GM19238 (cell line): ENCODE measurements at regions not wholly inside any gene's neighbourhood (a gene's known extent, or its start where the extent isn't known, plus 50 kb on each side); places are given as distances from the start of the nearest gene placed in this dataset.
"Not testable (repeated sequence)": the region's sequence is repeated elsewhere in the genome, so short reads cannot be mapped to it uniquely, and the experiment has no call there.

Experiments used
- DNase-seq: peaks from one replicate; pipeline ENCODE4 v3.0.0; 2011; ENCODE audit warnings: low spot score; ENCODE audit not compliant: insufficient read length

DNA sequence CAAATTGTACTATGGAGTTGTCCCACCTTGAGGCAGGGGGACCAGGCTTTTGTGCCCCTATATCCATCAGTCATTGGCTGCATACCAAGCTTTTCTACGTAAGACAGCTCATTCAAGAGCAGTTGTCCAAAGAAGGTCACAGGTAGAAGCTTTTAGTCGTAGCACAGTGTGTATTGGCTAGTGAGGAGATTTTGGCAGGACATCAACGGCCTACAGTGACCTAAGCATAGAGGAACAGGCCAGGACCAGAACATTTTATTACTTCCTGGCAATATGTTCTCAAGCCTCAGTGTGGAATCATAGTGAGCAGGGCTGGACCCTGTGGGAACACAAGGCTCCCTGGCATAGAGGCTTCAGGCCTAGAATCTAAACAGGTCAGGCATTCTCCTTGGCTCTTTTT is 105.4 kb upstream of the ANKRD28 start:
- no peak for DNase-seq

- no peak for DNase-seq
Observed at GRCh38 chr3:15903759-15904720, 106.3 kb upstream of the ANKRD28 start.

- DNase-seq, result no peak
Observed at GRCh38 chr3:15905041-15905440, 107.3 kb upstream of the ANKRD28 start.

- DNase-seq, result not testable (repeated sequence)
Observed at GRCh38 chr3:15907403-15907802, 109.6 kb upstream of the ANKRD28 start.

GRCh38 chr3:15918988-15919387 is 121.2 kb upstream of the ANKRD28 start:
- DNase-seq, result no peak

- no peak for DNase-seq
Observed at GRCh38 chr3:15919971-15920370, 122.2 kb upstream of the ANKRD28 start.

DNA sequence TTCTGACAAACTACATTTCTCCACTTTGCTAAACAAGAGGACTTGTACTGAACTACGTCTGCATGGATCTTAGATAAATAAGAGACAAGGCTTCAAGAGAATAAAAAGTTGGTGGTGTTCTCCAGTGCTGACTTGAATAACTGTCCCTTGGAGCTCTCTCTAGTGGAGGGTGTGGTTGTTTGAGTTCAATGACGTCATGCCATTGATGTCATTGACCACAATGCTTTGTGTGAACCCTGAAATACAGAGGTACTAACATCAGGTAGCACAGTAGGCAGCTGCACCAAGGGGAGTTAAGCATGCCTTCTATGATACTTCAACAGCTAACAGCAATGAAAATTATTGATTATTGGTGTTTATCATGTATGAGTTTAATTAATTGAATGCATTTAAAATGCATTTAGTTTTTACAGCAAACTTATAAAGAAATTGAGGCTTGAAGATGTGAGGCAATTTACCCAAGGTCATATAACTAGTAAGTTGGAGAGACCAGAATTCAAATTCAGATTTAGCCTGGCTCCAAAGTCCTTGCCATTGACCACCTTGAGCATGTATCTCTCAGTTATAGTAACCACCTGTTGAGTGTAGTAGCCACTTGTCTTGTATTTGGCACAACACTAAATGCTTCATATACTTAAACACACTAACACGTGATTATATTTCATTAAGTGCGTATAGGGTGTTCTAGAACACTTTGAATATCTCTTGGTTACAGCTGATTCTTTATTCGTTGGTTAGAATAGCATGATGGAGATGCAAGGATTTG is 126.0 kb upstream of the ANKRD28 start:
- DNase-seq, result no peak

DNA sequence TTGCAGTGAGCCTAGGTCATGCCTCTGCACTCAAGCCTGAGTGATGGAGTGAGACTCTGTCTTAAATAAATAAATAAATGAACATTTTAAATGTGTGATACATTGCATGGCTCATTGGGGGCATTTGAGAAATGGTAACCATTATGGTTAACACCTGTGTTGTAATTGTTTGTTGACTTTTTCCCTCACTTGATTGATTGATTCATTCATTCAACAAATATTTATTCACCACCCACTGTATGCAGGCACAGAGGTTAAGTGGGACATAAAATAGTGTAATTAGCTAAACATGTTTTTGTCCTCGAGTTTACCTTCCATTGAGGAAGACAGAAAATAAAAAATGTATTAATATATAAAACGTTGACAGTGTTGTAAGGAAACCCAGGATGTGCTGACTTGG is 127.1 kb upstream of the ANKRD28 start:
- DNase-seq, result no peak

GRCh38 chr3:15926871-15927270 is 129.1 kb upstream of the ANKRD28 start:
- DNase-seq, result no peak

- no peak for DNase-seq
Observed at GRCh38 chr3:15927969-15928368, 130.2 kb upstream of the ANKRD28 start.

DNA sequence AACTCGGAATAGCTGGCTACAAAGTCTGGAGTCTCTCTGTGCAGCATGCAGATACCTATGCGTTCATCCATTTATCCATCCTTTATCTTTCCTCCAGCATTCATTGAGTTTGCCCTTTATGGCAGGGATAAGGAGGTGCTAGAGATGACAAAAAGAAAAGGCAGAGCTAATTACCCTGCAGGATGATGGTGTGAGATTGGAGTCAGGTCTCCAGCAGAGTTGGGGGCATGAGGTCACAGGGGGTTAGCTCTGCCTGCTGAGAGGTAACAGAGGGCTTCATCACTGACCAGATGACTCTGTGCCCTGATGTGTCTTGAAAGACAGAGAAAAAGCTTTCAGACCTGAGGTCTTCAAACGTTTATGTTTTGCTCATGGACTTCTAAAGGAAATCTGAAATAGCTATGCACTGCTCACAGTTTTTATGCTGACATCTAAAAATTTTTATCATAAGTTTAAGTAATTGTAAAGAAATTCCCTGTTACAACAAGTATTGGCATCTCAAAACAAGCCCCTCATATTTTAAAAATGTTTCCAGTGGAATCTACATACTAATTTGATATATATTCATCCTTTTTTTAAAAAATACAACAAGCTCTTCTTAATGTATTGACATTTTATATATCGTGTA is 132.3 kb upstream of the ANKRD28 start:
- DNase-seq, result no peak

- DNase-seq, result no peak
Observed at GRCh38 chr3:15932348-15933300, 134.8 kb upstream of the ANKRD28 start.

DNA sequence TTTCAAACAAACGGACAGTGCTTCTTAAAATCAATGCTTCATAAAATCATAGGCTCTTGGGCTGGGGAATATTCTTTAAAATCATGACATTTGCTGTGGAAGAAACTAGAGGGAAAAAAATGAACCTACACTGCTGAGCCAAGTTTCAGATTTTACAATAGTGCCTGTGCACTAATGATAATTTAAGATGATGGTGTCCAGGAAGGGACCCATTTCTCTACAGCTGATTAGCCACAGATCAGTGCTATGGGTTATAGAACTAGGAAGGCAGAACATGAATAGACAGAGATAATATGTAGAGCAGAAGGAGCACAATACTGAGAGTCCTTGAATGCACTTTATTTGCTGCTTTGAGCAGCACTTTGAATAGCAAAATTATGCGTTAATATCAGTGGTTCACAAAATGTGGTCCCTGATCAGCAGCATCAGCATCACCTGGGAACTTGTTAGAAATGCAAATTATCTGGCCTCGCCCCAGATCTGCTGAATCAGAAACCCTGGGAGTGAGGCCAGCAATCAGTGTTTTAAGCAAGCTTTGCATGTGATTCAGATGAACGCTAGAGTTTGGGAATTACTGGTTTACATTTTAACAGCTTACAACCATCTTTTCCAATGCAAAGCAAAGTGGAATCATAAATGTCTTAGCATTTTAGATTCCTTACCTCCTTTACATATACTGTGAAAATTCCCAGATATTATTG is 135.8 kb upstream of the ANKRD28 start:
- DNase-seq, result no peak

DNA sequence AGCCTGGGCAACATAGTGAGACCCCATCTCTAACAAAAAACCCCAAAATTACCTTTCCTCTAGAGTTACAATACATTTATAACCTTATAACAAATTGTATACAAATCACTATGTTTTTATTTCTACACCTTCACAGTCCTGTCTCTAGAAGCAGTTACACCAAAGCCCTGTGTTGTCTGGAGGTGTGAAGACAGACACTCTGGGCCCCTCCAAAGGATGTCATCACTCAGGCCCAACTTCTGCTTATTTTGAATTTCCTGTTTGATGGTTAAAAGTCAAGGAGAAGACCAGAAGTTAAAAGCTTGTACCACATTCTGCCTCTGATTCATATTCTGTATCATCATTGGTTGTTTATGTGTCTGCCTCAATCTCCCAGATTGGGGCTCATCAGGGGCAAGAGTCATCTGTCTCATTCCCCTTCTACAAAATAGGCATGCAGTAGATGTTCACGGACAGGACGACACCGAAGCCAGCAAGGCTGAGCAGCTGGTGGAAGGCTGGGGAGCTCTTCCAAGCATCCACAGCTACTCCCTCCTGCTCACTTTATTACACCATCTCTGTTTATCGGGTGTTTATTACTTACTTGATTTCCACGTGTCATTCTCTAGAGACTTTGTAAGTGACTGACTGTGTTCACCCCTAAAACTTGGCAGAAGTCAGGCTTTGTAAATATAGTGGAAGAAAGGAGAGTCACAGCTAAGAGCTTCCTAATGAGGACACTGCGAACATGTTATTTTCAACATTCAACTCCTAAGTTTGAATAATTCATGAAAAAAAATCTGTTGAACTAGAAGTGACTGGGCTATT is 136.8 kb upstream of the ANKRD28 start:
- no peak for DNase-seq

DNA sequence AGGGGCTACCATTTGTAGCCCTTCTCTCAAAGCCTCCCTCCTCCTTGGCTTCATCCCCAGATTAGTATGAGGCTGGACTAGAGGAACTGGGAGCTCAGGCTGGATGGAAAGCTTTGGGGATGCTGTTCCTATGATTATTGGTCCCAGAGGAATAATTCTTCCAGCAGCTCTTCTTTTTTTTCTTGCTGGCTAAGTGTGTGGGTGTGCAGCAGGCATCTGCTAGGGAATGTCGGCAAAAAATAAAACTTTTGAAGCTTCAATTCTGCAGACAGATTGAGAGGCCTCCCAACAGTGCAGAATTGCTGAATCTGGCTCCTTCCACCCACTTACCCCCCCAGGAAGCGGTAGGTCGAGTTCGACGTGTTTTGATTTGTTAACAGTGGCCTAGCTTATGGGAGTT is 138.5 kb upstream of the ANKRD28 start:
- DNase-seq, result no peak

- no peak for DNase-seq
Observed at GRCh38 chr3:15940641-15941040, 142.9 kb upstream of the ANKRD28 start.

DNA sequence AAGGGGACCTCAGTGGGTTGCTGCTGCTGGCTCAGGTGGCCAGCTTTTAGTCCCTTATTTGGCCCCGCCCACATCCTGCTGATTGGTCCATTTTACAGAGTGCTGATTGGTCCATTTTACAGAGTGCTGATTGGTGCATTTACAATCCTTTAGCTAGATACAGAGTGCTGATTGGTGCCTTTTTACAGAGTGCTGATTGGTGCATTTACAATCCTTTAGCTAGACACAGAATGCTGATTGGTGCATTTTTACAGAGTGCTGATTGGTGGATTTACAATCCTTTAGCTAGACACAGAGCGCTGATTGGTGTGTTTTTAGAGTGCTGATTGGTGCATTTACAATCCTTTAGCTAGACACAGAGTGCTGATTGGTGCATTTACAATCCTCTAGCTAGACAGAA is 143.7 kb upstream of the ANKRD28 start:
- DNase-seq, result not testable (repeated sequence)

GRCh38 chr3:15941958-15942357 is 144.2 kb upstream of the ANKRD28 start:
- no peak for DNase-seq

DNA sequence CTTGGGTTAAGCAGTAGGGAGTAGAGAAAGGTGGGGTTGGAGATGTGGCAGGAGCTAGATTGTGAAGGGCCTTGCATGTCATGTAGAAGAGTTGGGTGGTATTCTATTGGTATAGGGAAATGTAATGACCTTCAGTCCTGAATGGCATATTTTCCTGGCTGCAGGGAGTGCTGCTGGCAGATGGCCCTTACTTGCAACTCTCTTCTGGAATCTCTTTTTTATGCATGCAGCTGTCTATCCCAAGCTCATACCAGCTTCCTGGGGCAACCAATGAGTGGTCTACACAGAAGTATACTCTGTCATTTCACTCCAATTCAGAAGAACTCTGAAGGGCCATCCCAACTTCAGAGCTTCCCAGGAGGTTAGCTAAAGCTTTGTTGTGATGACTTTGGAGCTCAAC is 144.7 kb upstream of the ANKRD28 start:
- DNase-seq, result no peak
